ENCODE measurements at regions not wholly inside any gene's neighbourhood (a gene's known extent, or its start where the extent isn't known, plus 50 kb on each side); places are given as distances from the start of the nearest gene placed in this dataset.
"Not testable (repeated sequence)": the region's sequence is repeated elsewhere in the genome, so short reads cannot be mapped to it uniquely, and the experiment has no call there.

DNA sequence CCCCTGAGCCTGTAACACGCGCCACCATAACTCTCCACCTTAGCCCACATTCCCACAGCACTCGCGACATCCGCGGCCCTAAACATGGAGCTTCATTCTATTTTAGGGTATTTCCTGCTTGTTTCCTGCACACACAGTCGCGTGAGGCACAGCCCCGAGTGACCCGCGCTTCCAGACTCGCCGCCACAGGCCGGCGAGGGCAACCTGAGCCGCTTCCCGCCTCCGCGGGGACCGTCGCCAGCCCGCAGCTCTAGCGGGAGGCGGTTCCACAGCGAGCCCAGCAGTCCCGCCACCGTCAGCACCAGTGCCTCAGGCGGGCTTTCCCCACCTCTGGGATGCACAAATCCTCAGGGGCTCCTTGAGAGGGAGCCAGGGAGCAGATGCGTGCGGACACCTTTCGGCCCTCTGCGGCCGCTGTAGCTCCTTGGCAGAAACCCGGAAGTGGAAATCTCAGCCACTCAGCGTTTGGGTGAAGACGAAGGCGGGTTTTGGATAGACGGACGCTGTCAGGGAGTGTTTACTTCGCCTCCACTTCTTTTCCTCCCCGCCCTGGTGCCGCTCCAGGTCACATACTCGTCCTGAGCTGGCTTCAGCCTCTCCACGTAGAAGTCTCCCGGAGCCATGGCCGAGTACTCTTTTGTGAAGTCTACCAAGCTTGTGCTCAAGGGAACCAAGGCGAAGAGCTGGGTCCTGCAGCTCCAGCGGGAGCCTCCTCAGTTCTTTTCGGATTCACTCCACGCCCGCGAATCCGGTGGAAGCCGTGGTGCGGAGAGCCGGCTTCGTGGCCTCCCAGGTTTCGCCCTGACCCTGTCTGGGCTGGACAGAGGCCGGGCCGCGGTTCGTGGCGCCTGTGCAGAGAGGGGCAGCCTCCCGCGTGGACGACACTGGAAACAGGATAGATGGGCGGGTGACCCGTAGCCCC is 2177.4 kb upstream of the DEFB115 start:
- Histone ChIP-seq H3K9ac (ENCODE audit: extremely low read depth, insufficient read length, low read length) (no peak overlapping the region), H2BK20ac (ENCODE audit: low read depth, low read length, poor library complexity, severe bottlenecking) (no peak overlapping the region), H3K79me2 (ENCODE audit: insufficient read depth, low read length) (no peaks in the 10 kb centered on the region), H3T11ph (ENCODE audit: low read length) (no peak overlapping the region), H3K4me2 (ENCODE audit: insufficient read depth, insufficient read length, low read length) (no peak overlapping the region), H3K56ac (ENCODE audit: insufficient read length, low read depth, low read length) (no peak overlapping the region), H3K27me3 (ENCODE audit: insufficient read depth, low read length) (no peaks in the 10 kb centered on the region), H2BK5ac (ENCODE audit: insufficient read length, low read length) (no peak overlapping the region), H3K4me1 (ENCODE audit: insufficient read depth, low read length) (no peaks in the 10 kb centered on the region), H3K23ac (ENCODE audit: insufficient read length, low read depth, low read length) (no peak overlapping the region), H4K91ac (ENCODE audit: insufficient read length, low read depth, low read length) (no peak overlapping the region), H4K5ac (ENCODE audit: insufficient read length, low read depth, low read length) (no peak overlapping the region), H3K18ac (ENCODE audit: insufficient read length, low read depth, low read length) (no peak overlapping the region), H2BK120ac (ENCODE audit: low read depth, low read length, poor library complexity, severe bottlenecking) (no peak overlapping the region), H4K8ac (replicated peaks; ENCODE audit: insufficient read length, low read depth, low read length) (no peak overlapping the region), H3K14ac (ENCODE audit: insufficient read depth, low read length) (no peak overlapping the region), H3K9me3 (ENCODE audit: control insufficient read depth, low read depth, low read length) (peaks cover 45% of the 10 kb centered on the region), H2AFZ (ENCODE audit: low read length) (no peak overlapping the region), H2BK15ac (ENCODE audit: low read depth, low read length) (no peak overlapping the region), H2AK5ac (ENCODE audit: insufficient read length, low read length) (no peak overlapping the region), H4K20me1 (ENCODE audit: control insufficient read depth, insufficient read depth, insufficient read length) (no peaks in the 10 kb centered on the region), H3K79me1 (ENCODE audit: insufficient read depth, low read depth, low read length, poor library complexity, severe bottlenecking) (no peaks in the 10 kb centered on the region), H2BK12ac (ENCODE audit: insufficient read length, low read depth, low read length) (no peak overlapping the region), H3K23me2 (ENCODE audit: insufficient read length, low read depth, low read length, poor library complexity, severe bottlenecking) (no peaks in the 10 kb centered on the region), H3K4ac (ENCODE audit: low read depth, low read length) (no peak overlapping the region), H3K27ac (ENCODE audit: insufficient read length, low read depth, low read length) (no peak overlapping the region)
- no peak overlapping the region for H3K4me3 Mint-ChIP-seq
- H3K36me3 Mint-ChIP-seq (ENCODE audit: insufficient read depth in 1 of 3, low read depth in 3 of 3) = peaks cover 22 to 43% (median 24%) of the 10 kb centered on the region in 3 experiments
- DNase-seq = no peak
- no peak overlapping the region for H3K27ac Mint-ChIP-seq
- TF ChIP-seq, protein P1, sequence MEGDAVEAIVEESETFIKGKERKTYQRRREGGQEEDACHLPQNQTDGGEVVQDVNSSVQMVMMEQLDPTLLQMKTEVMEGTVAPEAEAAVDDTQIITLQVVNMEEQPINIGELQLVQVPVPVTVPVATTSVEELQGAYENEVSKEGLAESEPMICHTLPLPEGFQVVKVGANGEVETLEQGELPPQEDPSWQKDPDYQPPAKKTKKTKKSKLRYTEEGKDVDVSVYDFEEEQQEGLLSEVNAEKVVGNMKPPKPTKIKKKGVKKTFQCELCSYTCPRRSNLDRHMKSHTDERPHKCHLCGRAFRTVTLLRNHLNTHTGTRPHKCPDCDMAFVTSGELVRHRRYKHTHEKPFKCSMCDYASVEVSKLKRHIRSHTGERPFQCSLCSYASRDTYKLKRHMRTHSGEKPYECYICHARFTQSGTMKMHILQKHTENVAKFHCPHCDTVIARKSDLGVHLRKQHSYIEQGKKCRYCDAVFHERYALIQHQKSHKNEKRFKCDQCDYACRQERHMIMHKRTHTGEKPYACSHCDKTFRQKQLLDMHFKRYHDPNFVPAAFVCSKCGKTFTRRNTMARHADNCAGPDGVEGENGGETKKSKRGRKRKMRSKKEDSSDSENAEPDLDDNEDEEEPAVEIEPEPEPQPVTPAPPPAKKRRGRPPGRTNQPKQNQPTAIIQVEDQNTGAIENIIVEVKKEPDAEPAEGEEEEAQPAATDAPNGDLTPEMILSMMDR (conservative IDR thresholded peaks at IDR 0.05) = no peak
- H3K9me3 Mint-ChIP-seq = peaks cover 79 to 83% of the 10 kb centered on the region in 2 experiments
- no CpG with 5 or more reads among the region's 68 CpGs for WGBS (ENCODE audit: extremely low coverage, insufficient read length, low lambda C conversion rate)
- H3K4me1 Mint-ChIP-seq = no peaks in the 10 kb centered on the region
- peaks cover 5% of the 10 kb centered on the region for H3K27me3 Mint-ChIP-seq (ENCODE audit: low read depth)

DNA sequence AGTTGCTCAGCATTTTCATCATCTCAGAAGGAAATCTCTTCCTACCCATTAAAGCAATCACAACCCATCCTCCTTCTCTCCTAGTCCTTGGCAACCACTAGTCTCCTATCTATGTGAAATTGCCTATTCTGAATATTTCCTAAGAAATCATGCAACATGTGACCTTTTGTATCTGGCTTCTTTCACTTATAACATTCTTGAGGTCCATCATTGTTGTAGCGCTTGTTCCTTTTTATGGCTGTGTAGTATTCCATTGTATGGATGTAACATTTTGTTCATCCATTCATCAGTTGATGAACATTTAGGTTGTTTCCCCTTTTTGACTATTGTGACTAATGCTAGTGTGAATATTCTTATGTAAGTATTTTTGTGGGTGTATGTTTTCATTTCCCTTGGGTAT is 2175.8 kb upstream of the DEFB115 start:
- not testable (repeated sequence) for H2AFZ ChIP-seq (ENCODE audit: low read length); H3K27ac ChIP-seq (ENCODE audit: insufficient read length, low read depth, low read length); DNase-seq; H2BK15ac ChIP-seq (ENCODE audit: low read depth, low read length); H3K79me2 ChIP-seq (ENCODE audit: insufficient read depth, low read length); H4K5ac ChIP-seq (ENCODE audit: insufficient read length, low read depth, low read length); H3K14ac ChIP-seq (ENCODE audit: insufficient read depth, low read length); H3K56ac ChIP-seq (ENCODE audit: insufficient read length, low read depth, low read length); H2BK12ac ChIP-seq (ENCODE audit: insufficient read length, low read depth, low read length); H3K27me3 Mint-ChIP-seq (ENCODE audit: low read depth); H3K23ac ChIP-seq (ENCODE audit: insufficient read length, low read depth, low read length); H3K4ac ChIP-seq (ENCODE audit: low read depth, low read length); H2AK5ac ChIP-seq (ENCODE audit: insufficient read length, low read length); H3K27me3 ChIP-seq (ENCODE audit: insufficient read depth, low read length); H3K9ac ChIP-seq (ENCODE audit: extremely low read depth, insufficient read length, low read length); H3T11ph ChIP-seq (ENCODE audit: low read length); H3K18ac ChIP-seq (ENCODE audit: insufficient read length, low read depth, low read length); H3K4me3 Mint-ChIP-seq; H3K4me1 Mint-ChIP-seq; H4K91ac ChIP-seq (ENCODE audit: insufficient read length, low read depth, low read length); H2BK120ac ChIP-seq (ENCODE audit: low read depth, low read length, poor library complexity, severe bottlenecking); H4K20me1 ChIP-seq (ENCODE audit: control insufficient read depth, insufficient read depth, insufficient read length); H2BK5ac ChIP-seq (ENCODE audit: insufficient read length, low read length); H3K23me2 ChIP-seq (ENCODE audit: insufficient read length, low read depth, low read length, poor library complexity, severe bottlenecking); H4K8ac ChIP-seq (replicated peaks; ENCODE audit: insufficient read length, low read depth, low read length); H2BK20ac ChIP-seq (ENCODE audit: low read depth, low read length, poor library complexity, severe bottlenecking); H3K4me1 ChIP-seq (ENCODE audit: insufficient read depth, low read length); H3K79me1 ChIP-seq (ENCODE audit: insufficient read depth, low read depth, low read length, poor library complexity, severe bottlenecking); H3K27ac Mint-ChIP-seq; H3K4me2 ChIP-seq (ENCODE audit: insufficient read depth, insufficient read length, low read length)
- H3K9me3 ChIP-seq (ENCODE audit: control insufficient read depth, low read depth, low read length) = peaks cover 45% of the 10 kb centered on the region
- WGBS (ENCODE audit: extremely low coverage, insufficient read length, low lambda C conversion rate) = no CpG with 5 or more reads among the region's 1 CpG
- H3K9me3 Mint-ChIP-seq = peaks cover 80 to 83% of the 10 kb centered on the region in 2 experiments
- peaks cover 29 to 51% (median 30%) of the 10 kb centered on the region in 3 experiments for H3K36me3 Mint-ChIP-seq (ENCODE audit: insufficient read depth in 1 of 3, low read depth in 3 of 3)
